ENCODE measurements at regions not wholly inside any gene's neighbourhood (a gene's known extent, or its start where the extent isn't known, plus 50 kb on each side); places are given as distances from the start of the nearest gene placed in this dataset.

DNA sequence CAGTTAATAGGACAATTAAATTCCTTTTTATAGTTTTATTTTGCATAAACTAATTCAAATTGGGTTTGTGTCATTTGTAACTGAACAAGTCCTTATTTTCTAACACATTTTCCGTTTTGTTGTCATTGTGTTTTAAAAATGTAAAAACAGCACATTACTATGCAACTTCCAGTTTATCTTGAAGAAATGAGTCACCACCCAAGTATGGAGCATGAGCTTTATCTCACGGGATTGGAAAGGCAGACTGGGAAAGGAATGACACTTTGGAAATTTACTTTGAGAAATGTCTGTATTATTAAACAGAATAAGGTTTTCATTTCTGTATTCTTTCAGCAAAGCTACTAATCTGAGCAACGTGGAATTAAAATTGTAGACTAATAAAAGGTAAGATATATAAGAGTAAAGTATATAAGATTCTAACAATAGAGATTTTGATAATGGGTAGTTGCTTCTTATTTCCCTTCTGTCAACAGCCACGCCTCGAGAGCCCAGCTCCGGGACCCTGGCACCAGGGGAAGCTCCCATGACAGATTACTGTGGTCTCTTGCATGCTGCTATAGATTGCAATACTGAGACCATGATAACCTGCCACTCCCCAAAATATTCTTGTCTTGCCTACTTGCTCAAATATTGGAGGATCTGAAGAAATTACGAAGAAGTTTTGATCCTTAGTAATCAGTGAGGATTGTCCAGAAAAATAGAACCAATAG, 433.1 kb downstream of the CHSY3 start:
- in situ Hi-C loops (cut with HindIII; ENCODE audit: low sequenced_read_pairs), result no loop called here
- DNase-seq (ENCODE audit: low read depth, low spot score), result peak; percentile 65
- TF ChIP-seq CTCF (IDR thresholded peaks at IDR 0.05; ENCODE audit: low read depth, low read length), result no peak
- no peak overlapping the region for H3K4me3 ChIP-seq (ENCODE audit: low read depth, low read length)

DNA sequence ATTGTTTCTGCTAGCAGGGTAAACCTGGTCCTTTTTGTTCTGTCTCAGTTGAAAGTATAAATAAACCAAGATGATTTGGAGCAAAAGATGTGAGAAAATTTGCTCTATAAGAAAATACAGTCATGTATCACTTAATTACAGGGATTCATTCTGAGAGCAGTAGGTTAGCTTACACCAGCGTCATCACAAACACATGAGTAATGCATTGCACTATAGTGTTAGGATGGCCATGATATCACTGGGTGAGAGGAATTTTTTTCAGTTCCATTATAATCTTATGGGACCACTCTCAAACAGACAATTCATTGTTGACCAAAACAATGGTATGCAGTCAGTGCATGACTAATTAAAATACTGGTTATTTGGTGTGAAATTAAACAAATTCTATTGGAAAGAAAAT, 430.9 kb downstream of the CHSY3 start:
- H3K4me3 ChIP-seq (ENCODE audit: low read depth, low read length), result no peak overlapping the region
- peak; percentile 8 for DNase-seq (ENCODE audit: low read depth, low spot score)
- TF ChIP-seq CTCF (IDR thresholded peaks at IDR 0.05; ENCODE audit: low read depth, low read length), result no peak
- in situ Hi-C loops (cut with HindIII; ENCODE audit: low sequenced_read_pairs), result no loop called here

DNA sequence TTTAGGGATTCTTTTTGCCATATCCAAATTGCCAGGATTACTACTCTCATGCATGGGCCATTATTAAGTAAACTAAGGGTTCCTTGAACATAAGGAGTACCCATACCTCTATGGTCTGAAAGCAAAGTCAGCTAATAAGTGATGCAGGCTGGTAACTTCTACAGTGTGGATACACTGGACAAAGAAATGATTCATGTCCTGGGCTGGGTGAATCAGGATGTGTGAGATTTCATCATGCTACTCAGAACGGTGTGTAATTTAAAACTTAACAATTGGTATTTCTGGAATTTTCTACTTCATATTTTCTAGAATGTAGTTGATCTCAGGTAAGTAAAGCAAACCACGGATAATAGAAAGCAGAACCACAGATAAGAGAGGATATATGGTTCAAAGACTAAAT, 428.8 kb downstream of the CHSY3 start:
- no peak overlapping the region for H3K4me3 ChIP-seq (ENCODE audit: low read depth, low read length)
- DNase-seq (ENCODE audit: low read depth, low spot score), result peak; percentile 65
- no peak for TF ChIP-seq CTCF (IDR thresholded peaks at IDR 0.05; ENCODE audit: low read depth, low read length)
- in situ Hi-C loops (cut with HindIII; ENCODE audit: low sequenced_read_pairs), result no loop called here

DNA sequence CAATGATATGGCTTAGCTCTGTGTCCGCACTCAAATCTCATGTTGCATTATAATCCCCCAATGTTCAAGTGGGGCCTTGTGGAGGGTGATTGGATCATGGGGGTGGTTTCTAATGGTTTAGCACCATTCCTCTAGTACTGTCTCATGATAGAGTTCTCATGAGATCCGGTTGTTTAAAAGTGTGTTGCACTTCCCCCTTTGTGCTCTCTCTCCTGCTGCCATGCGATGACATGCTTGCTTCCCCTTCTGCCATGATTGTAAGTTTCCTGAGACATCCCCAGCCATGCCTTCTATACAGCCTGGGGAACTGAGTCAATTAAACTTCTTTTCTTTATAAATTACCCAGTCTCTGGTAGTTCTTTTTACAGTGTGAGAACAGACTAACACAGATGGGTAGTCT, 427.1 kb downstream of the CHSY3 start:
- no peak for TF ChIP-seq CTCF (IDR thresholded peaks at IDR 0.05; ENCODE audit: low read depth, low read length)
- H3K4me3 ChIP-seq (ENCODE audit: low read depth, low read length), result no peak overlapping the region
- DNase-seq (ENCODE audit: low read depth, low spot score), result no peak
- in situ Hi-C loops (cut with HindIII; ENCODE audit: low sequenced_read_pairs), result no loop called here

DNA sequence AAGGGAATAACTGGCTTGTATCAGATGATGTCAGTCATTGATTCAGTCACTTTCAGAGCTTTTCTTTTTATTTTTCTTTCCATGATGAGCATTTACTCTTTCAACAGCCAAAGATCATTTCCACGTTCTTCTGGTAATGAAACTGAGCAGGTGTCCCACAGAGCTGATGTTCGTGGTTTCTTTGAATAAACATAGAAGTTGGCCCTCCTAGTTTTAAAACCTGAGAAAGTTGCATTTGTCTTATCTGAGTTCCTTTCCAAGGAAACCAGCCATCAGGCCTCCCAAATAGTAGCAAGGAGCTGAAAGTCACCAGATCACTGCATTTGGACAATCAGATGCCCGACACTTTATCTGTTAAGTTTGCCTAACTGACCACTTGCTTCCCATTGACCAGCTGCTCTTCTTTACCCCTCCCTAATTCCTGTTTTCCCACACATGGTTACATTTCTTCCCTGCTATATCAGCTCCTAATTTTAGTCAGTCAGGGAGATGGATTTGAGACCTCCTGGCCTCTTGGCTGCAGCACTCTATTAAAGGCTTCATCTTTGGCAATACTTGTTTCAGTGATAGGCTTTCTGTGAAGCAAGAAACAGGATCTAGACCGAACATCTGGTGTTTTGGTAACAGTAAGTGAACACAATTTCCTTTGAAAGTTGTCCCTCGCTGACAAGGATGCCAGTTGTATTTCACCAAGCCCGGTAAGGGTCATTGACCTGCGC, 420.8 kb downstream of the CHSY3 start:
- TF ChIP-seq CTCF (IDR thresholded peaks at IDR 0.05; ENCODE audit: low read depth, low read length), result no peak
- H3K4me3 ChIP-seq (ENCODE audit: low read depth, low read length), result no peak overlapping the region
- peak; percentile 22 for DNase-seq (ENCODE audit: low read depth, low spot score)
- in situ Hi-C loops (cut with HindIII; ENCODE audit: low sequenced_read_pairs), result no loop called here

DNA sequence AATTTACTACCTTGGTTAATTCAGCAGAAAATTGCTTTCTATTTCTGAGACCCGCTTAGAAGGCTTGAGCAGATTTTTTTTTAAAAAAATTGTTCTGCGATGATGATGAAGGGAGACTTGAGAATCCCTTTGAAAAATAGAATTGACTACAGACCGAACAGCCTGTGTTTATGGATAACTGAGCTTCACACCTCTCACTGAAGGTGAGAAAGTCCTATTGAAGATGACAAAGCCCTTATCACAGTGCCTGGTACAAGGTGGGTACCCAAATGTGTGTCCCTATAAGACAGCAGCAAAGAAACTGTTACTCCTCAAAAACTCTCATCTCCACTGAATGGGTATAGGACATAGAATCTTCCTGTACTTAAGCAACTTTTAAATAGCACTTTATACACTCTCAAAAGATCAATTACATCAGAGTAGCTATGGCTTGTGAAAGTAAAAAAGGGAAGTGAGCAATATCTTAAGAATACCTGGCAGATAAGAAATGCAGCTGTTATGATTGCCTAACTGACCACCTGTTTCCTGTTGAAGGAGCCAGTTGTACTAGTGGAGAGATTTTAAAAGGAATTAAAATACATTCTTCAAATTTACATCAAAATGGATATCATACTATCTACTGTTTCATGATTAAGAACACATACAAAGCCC, 419.7 kb downstream of the CHSY3 start:
- TF ChIP-seq CTCF (IDR thresholded peaks at IDR 0.05; ENCODE audit: low read depth, low read length), result no peak
- DNase-seq (ENCODE audit: low read depth, low spot score), result peak; percentile 25

More for the DNA sequence above, 419.7 kb downstream of the CHSY3 start:
- in situ Hi-C loops (cut with HindIII; ENCODE audit: low sequenced_read_pairs), result no loop called here
- no peak overlapping the region for H3K4me3 ChIP-seq (ENCODE audit: low read depth, low read length)
